ENCODE measurements at regions not wholly inside any gene's neighbourhood (a gene's known extent, or its start where the extent isn't known, plus 50 kb on each side); places are given as distances from the start of the nearest gene placed in this dataset.

DNA sequence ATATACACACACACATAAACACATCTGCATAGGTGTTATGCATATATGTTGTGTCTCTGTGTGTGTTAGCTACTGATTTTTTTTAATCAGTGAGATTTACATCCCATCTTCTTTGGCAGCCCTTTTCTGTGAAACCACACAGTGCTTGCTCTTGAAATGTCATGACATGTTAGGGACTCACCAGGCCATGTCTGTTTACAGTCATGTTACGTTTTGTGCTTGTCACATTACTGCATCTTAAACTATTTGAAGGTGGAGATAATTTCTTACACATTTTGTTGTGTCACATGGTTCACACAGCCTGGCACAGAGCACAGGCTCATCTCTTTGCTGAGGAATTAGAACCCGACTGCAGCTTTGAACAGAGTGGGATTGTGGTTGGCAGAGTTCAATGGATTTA is 364.4 kb upstream of the RIOK2 start:
- no peak overlapping the region for H3K18ac ChIP-seq (ENCODE audit: extremely low read depth, low read length)
- no peak overlapping the region for H3K27ac ChIP-seq (ENCODE audit: low read depth, low read length)
- no peaks in the 10 kb centered on the region for H3K79me2 ChIP-seq (ENCODE audit: control insufficient read depth in 1 of 2, insufficient read depth in 2 of 2, low read length in 2 of 2)
- H3K9me3 ChIP-seq (ENCODE audit: insufficient read depth in 2 of 2, low read depth in 1 of 2, low read length in 1 of 2): no peaks in the 10 kb centered on the region
- TF ChIP-seq EZH2 (IDR thresholded peaks at IDR 0.05; ENCODE audit: low read depth, low read length, severe bottlenecking): no peak
- no peak for TF ChIP-seq POU5F1 (IDR thresholded peaks at IDR 0.05; ENCODE audit: low read depth, low read length)
- no peak for TF ChIP-seq TBP (IDR thresholded peaks at IDR 0.05; ENCODE audit: low read depth, low read length)
- no peak for TF ChIP-seq RFX5 (IDR thresholded peaks at IDR 0.05; ENCODE audit: borderline replicate concordance, low read depth, low read length)
- H4K5ac ChIP-seq (ENCODE audit: insufficient read length, low read depth, low read length): no peak overlapping the region
- no peak overlapping the region for H3K4me2 ChIP-seq (ENCODE audit: insufficient read depth in 1 of 2, low read depth in 2 of 2, low read length in 2 of 2)
- no peak overlapping the region for H2BK120ac ChIP-seq (replicated peaks; ENCODE audit: low read depth, low read length)
- FAIRE-seq (no peak), DNase-seq (ENCODE audit: low read depth in 1 of 2, low spot score in 2 of 2) (no peak)
- H3K9ac ChIP-seq (replicated peaks in 1 of 4; ENCODE audit: extremely low read depth in 1 of 4, low read depth in 3 of 4, low read length in 3 of 4): no peak overlapping the region
- H3K23ac ChIP-seq (ENCODE audit: insufficient read length): no peak overlapping the region
- H4K20me1 ChIP-seq (replicated peaks in 1 of 2; ENCODE audit: control insufficient read depth in 1 of 2, insufficient read depth in 2 of 2, low read length in 2 of 2): no peaks in the 10 kb centered on the region
- no peaks in the 10 kb centered on the region for H3K36me3 ChIP-seq (ENCODE audit: control insufficient read depth in 2 of 4, insufficient read depth in 4 of 4, low read length in 3 of 4)
- no peak overlapping the region for H2BK12ac ChIP-seq (ENCODE audit: low read depth, low read length)
- H3K4ac ChIP-seq (replicated peaks; ENCODE audit: insufficient read length, low read depth, low read length): no peak overlapping the region
- H2BK5ac ChIP-seq (ENCODE audit: low read depth, low read length): no peak overlapping the region
- H3K23me2 ChIP-seq (ENCODE audit: low read depth, low read length): no peaks in the 10 kb centered on the region
- H2BK15ac ChIP-seq (ENCODE audit: low read length): no peak overlapping the region
- no peak overlapping the region for H2AFZ ChIP-seq (ENCODE audit: low read length)
- H4K8ac ChIP-seq (ENCODE audit: extremely low read depth, insufficient read depth, low read length): no peak overlapping the region
- no peaks in the 10 kb centered on the region for H3K79me1 ChIP-seq (ENCODE audit: low read depth, low read length)
- no peaks in the 10 kb centered on the region for H3K27me3 ChIP-seq (replicated peaks in 1 of 4; ENCODE audit: control insufficient read depth in 3 of 4, extremely low read depth in 1 of 4, insufficient read depth in 3 of 4, low read length in 3 of 4)
- no peak overlapping the region for H3K14ac ChIP-seq (ENCODE audit: insufficient read length)
- 97% methylated on average over 2 of the region's 2 CpGs; no CpG with 5 or more reads in 1 of the 2 experiments for WGBS, 2 experiments (ENCODE audit: extremely low coverage in 1 of 2, insufficient coverage in 1 of 2, insufficient read length in 1 of 2, insufficient replicate concordance in 2 of 2, low coverage in 1 of 2, low lambda C conversion rate in 2 of 2, missing lambda C conversion rate in 1 of 2)
- peaks cover 0 to 3% (median under 1%) of the 10 kb centered on the region in 4 experiments; a peak in 3 of 7 replicates for H3K4me1 ChIP-seq (replicated peaks in 1 of 4; ENCODE audit: control insufficient read depth in 3 of 4, insufficient read depth in 4 of 4, low read length in 3 of 4)
- H3K56ac ChIP-seq (replicated peaks; ENCODE audit: insufficient read length, low read depth, low read length): no peak overlapping the region
- no peak overlapping the region for H3K4me3 ChIP-seq (ENCODE audit: extremely low read depth in 1 of 4, insufficient read depth in 2 of 4, low read depth in 3 of 4, low read length in 4 of 4)
- ChIA-PET CTCF (ENCODE audit: partially characterized antibody) (no interaction called here), POLR2A (ENCODE audit: partially characterized antibody) (no interaction called here)
- no peak overlapping the region for H2AK5ac ChIP-seq (ENCODE audit: low read depth, low read length)
- no peak overlapping the region for H2BK20ac ChIP-seq (ENCODE audit: low read length)
- H4K91ac ChIP-seq (replicated peaks; ENCODE audit: insufficient read length, low read length): no peak overlapping the region

Data from H1 (cell line).